LoVo (cell line): ENCODE measurements at regions not wholly inside any gene's neighbourhood (a gene's known extent, or its start where the extent isn't known, plus 50 kb on each side); places are given as distances from the start of the nearest gene placed in this dataset.
"Not testable (repeated sequence)": the region's sequence is repeated elsewhere in the genome, so short reads cannot be mapped to it uniquely, and the experiment has no call there.

Source experiments
- DNase-seq: peaks from one replicate; pipeline ENCODE4 v3.0.0-alpha.2; 2016; ENCODE audit warnings: low spot score

DNA sequence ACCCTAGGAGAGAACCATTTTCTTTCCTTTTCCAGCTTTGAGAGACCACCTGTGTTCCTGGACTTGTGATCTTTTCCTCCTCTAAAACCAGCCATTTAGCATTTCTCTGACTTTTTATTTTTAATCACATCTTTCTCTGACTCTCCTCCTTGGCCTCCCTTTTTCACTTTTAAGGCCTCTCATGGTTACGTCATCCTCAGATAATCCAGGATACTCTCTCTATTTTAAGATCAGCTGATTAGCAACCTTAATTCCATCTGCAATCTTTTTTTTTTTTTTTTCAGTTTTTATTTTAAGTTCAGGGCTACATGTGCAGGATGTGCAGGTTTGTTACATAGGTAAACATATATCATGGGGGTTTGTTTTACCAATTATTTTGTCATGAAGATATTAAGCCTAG is 54.0 kb downstream of the RFPL4B start:
- DNase-seq: no peak

DNA sequence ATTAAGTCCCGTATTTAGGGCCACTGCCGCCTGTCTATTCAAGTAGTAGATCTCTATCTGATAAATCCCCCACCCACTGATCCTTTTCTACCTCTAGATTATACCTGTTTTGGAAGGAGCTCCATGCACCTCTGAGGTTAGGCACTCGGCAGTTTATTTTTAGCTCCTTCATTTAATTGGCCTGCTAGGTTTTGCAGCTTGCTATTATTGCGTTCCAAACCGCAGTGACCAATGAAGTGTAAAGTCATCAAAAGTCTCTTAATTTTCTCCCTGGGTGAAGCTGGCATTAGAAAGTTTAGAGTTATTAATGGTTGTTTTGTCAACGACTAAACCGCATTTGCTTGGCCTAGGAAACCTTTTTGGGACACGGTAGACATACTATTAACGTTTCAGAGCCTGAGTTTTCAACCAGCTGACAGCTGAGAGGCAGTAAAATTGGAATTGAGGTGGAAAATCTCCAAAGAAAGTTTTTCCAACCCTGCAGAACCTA is 60.0 kb downstream of the RFPL4B start:
- no peak for DNase-seq

DNA sequence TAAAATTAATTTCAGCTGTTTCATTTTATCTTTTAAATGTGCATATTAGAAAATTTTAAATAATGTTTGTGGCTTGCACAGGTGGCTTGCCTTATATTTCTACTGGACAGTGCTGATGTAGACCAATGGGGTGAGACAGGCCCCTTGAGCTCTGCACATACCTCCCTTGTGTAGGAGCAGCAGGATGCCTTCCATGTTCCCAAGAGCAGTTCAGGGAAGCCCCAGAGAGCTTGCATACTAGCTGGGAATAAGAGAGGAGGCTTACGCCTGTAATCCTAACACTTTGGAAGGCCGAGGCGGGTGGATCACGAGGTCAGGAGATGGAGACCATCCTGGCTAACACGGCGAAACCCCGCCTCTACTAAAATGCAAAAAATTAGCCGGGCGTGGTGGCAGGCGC is 61.4 kb downstream of the RFPL4B start:
- DNase-seq: no peak

DNA sequence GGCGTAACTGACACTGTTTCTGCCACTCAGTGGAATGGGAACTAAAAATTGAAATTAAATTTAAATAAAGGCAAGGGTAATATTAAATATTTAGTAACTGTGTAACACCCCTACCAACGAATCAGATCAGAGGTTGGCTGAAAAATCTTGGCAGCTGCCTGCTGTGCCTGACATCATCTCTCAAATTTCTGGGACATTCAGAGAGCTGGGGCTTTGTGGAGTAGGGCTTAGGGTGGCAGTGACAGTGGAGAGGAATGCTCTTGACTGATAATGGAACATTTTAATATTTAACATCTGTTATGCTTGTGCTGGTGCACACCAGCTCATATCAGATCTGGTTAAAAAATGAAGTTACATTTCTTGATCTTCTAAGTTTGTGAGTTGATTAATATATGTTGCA is 62.2 kb downstream of the RFPL4B start:
- no peak for DNase-seq

DNA sequence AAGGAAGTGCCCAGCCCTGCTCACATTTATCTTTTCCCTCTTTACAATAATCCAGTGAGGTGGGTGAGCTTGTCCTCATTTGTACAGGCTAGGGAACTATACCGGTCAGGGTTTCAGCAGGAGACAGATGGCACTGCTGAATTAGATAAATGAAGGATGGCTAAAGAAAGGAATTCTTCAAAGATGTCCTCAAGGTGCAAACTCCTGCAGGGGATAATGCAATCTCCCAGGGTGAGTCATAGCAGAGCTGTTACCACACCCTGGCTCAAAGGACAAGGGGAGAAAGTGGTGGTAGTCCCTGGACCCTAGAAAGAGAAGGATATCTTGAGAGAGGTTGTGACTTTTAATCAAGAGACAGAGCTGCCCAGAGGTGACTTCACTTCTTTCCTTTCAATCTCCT is 66.7 kb downstream of the RFPL4B start:
- DNase-seq: no peak

DNA sequence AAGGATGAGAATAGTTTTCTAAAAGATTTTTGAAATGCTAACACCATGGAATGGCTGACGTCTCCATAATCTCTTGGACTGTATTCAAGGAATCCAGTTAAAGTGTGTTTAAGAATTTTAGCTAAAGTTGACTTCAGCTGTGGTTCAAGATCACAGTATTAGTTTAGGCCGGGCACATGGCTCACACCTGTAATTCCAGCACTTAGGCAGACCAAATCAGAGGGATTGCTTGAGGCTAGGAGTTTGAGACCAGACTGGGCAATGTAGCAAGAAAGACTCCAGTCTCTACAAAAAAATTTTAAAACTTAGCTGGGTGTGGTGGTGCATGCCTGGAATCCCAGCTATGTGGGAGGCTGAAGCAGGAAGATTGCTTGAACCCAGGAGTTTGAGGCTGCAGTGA is 68.2 kb downstream of the RFPL4B start:
- DNase-seq: no peak

DNA sequence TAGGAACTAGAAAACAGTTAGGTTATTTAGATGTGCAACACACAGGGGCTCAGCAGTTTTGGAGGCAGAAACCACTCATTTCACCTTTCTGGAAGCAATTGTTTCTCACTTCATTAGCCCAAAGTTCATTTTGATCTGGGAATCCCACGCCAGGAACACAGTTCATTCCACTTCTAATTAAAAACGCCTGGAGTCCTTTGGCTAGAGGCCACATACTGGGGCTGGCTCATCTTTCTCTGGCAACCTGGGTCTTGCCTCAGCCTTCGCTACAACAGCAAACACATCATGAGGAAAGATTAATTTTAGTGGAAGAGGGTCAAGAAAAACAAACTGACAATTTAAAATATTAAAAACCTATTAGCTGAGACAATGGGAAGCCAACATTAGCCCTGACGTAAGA is 69.7 kb downstream of the RFPL4B start:
- DNase-seq: no peak

DNA sequence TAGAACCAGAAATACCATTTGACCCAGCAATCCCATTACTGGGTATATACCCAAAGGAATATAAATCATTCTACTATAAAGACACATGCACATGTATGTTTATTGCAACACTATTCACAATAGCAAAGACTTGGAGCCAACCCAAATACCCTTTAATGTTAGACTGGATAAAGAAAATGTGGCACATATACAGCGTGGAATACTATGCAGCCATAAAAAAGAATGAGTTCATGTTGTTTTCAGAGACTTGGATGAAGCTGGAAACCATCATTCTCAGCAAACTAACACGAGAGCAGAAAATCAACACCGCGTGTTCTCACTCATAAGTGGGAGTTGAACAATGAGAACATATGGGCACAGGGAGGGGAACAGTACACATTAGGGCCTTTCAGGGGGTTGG is 79.9 kb downstream of the RFPL4B start:
- DNase-seq: not testable (repeated sequence)

DNA sequence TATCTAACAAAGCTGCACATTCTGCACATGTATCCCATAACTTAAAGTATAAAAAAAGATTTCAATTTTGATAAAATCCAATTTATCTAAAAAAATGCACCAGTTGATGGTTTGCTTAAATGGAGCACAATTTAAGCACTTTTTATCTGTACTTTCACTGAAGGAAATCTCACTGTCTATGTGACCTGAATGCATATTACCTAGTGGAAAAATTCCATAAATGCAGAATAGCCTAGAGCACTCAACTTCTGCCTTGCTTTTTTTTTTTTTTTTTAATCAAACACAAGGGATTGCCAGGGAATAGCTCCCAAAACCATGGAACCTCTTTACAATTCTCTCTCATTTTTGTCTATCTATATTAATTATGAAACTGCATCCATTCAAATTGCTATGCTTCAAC is 80.4 kb downstream of the RFPL4B start:
- no peak for DNase-seq

DNA sequence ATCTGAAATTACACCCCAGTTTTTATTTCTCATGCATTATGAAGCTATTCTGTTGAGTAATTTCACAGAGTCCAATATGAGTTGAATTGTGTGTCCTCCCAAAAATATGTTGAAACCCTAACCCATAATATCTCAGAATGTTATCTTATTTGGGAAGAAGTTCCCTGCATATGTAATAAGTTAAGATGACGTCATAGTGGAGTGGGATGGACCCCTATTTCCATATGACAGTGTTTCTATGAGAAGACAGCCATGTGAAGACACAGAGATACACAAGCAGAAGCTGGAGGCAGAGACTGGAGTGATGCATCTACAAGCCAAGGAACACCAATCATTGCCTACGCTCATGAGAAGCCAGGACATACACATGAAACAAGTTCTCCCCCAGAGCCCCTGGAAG is 81.3 kb downstream of the RFPL4B start:
- DNase-seq: no peak

DNA sequence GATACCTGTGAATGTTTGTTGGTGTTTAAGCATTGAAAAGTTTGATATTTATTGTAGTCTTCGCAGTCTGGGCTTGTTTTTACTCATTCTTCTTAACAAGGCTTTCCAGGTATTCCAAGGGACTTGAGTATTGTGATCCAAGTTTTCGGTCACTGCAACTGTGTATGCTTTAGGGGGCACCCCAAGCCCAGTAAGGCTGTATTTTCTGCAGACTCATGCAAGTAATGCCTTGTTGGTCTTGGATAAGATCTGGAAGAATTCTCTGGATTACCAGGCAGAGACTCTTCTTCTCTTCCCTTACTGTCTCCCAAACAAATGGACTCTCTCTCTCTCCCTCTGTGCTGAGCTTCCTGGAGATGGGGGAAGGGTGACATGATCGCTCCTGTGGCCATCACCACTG is 82.1 kb downstream of the RFPL4B start:
- no peak for DNase-seq

DNA sequence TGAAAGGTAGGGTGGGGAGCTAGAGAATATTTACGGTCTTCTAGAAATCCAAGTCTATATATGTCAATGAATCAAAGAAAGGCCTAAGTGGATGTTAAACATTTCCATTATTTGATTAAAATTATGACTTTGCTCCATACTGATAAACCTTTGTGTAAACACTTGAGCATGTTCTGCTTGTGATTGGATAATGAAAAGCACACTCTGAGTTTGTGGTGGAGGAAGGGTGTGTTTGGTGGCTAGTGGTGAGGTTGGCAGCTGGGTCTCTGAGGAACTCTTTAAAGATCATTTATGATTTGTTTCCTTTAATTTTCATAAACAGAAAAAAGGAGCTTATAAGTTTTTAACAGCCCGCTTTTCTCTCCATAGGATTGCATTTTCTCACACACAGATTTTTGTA is 84.7 kb downstream of the RFPL4B start:
- DNase-seq: no peak

DNA sequence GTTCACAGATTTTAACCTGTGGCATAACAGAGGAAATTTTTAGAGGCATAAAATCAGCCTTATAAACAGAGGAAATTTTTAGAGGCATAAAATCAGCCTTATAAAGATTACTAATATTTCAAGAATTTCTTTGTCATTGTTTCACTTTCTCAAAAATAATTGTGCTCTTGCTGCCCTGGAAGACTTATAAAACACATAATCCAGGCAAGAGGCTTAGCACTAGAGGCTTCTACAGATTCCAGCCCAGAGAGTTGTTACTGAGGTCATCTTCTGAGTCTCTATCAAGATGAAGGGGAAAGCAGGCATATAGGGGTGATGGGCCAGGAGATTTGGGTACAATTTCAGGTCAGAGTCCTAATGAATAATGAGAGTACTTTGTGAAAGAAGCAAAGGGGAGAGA is 85.7 kb downstream of the RFPL4B start:
- DNase-seq: no peak

DNA sequence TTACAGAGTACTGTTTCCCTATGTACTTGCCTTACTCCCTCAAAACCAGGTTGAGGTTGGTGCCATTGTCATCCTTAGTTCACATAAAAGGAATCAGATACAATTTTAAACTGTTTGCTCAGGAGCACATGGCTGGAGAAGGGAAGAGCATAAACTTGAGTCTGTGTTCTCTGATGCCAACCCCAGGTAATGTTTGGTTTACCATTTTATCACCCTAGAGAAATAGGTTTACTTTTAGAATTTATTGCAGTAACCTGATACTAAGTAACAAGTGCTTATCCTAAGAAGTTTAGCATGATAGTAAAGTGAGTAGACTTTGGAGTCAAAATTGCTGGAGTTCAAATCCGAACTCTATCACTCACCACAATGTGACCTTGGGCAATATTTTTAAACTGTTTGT is 86.3 kb downstream of the RFPL4B start:
- DNase-seq: no peak

DNA sequence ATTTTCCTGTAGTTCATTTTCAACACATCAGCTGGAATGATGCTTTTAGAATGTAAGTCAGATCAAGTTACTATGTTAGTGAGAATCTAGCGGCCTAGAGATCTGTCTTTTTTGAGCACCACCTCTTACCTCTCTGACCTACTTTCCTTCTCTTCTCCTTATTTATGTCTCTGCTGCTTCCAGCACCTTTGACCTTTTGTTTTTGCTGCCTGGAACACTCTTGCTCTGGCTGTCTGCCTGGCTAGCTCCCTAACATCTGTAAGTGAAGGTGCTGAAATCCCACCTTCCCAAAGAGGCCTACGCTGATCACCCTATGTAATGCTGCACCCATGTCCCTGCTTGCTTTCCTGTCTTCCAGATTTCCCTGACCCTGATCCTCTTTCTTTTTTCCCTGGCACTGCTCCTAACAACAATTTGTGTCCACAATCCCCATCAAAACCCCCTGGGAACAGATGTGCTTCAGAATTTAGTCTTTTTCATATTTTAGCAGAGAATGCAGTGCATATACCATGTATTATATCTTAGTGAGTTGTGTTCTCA is 87.8 kb downstream of the RFPL4B start:
- DNase-seq: no peak

DNA sequence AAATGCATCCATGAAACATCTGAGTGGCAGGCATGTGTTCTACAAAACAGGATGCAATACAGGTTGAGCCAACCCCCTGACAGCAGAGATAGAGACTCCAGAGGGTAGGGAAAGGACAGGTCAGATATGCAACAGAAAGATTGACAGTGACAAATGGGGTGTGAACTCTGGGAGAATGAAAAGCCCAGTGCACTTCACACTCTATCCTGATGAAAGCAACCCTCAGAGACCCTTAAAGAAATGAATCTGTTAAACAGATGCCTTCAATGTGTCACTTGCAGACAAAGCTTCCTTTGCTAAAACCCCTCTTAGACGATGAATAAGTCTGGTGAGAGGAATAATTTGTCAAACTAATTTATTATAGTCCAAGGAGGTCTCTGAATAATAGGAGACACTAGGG is 89.9 kb downstream of the RFPL4B start:
- DNase-seq: no peak

DNA sequence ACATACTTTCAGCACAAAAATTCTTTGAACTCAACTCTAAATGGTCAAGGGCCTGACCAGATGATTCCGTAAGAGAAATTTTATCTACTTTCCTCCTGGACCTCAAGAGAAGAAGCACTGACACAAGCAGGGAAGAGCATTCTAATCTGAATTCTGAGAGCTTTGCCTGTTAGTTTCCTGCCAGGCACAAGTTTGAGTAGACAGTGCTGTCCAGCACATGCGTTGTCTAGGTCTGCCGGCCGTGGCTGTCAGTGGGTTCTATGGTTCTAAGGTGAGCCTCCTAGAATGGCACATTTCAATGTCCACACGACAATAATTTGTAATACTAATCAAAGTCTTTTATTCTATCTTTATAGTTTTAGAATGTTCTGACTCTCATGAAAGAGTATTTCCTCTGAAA is 91.9 kb downstream of the RFPL4B start:
- DNase-seq: no peak

DNA sequence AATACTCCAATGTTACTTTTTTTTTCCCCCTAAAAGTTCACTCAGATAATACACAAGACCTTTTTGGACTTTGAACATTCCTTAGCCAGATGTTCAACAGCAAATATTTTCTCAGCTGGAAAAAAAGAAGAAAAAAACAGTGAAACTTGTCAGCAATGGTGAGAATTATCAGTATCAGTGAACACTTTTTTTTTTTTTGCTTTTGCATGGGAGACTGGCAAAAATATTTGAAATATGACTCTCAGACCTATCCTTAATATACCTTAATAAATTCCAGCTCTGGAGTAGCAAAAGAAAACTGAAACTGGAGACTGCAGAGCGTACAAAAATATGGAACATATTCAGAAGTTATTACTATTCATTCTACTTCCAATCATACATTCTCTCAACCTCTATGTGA is 92.3 kb downstream of the RFPL4B start:
- DNase-seq: no peak

DNA sequence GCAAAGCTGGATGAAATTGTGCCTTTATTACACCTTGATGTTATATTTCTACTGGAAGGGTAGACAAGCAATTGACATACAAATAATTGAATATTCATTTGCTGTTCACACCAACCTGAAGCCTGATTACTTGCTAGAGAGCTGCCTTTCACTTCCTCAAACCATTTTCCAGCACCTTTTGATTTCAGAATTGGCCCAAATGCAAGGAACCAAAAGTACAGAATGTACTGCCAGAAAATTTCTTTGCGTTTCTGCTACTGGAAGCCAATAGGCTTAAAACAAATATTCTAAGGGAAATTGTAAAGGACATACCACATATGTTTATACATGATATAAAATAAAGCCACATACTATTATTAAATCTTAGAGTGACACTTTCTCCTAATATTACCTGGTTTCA is 94.5 kb downstream of the RFPL4B start:
- DNase-seq: no peak

DNA sequence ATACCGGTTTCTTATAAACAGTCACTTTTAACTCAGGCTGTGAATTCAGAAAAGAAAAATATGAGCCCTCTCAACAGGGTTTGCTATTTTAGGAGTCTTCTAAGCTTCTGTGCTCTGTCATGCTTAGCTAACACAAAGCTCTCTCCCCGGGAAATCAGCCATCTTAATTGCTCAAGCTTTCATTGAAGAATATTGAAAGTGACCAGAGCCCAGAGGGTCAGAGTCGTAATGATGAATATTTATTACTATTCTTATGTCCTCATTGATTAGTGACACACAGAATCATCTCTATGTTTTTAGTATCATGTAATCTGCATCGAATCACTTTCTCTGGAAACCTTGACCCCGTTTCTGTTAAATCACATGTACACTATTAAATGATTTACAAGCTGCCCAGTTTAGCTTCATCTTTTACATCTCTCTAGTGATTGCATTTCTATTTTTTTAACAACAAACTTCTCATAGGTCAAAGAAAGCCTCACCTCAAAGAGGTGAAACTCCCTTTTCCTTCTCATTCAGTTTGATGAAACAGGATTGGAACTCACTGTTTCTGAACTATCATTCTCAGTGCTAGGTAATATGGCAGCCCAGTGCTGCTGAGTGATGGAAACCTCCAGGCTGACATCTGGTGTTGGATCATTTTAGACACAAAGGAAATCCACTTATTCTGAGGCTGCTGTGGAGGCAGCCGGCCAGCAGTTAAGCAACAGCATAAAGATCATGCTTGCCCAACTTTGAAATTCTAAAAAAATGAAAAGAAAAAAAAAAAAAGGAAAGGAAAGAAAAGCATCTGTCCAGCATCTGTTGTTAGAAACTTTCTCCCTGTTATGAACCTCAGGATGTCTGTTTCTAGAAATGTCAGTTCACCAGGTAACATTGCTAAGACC is 96.3 kb downstream of the RFPL4B start:
- no peak for DNase-seq

DNA sequence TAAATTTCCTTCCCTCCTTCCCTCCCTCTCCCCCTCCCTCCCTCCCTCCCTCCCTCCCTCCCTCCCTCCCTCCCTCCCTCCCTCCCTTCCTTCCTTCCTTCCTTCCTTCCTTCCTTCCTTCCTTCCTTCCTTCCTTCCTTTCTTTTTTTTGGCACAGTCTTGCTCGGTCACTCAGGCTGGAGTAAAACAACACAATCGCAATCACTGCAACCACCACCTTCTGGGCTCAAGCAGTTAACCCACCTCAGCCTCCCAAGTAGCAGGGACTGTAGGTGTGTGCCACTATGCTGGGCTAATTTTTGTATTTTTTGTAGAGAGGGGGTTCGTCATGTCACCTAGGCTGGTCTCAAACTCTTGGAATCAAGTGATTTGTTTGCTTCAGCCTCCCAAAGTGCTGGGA is 101.7 kb downstream of the RFPL4B start:
- not testable (repeated sequence) for DNase-seq

DNA sequence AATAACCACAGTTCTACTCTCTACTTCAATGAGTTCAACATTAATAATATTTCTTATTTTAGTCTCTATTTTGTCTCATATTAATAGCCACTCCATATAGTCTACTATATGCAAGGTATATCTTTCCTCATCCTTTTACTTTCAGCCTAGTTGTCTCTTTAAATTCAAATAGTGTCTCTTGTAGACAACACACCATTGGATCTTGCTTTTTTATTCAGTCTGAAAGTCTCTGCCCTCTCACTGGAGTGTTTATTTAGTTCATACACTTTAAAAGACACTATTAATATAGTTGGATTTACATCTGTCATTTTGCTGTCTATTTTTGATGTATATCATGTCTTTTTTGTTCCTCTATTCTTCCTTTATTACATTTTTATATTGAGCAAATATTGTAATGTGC is 103.5 kb downstream of the RFPL4B start:
- no peak for DNase-seq

DNA sequence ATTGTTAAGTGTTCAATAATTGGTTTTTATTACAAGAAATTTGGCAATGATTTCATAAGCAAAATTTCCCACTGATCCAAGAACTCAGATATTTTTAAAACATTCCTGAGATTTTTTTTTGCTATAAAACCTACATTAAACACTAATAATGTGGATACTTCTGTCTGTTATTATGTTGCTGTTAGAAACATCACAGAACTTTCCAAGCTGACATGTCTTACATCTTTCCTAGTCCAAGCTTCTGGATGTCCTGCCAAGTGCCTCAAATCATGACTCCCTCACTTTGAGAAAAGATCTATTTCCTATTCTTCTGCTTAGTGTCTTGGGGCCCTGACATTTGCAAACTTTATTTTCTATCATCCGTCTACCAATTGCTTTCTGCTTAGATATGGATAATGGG is 110.8 kb downstream of the RFPL4B start:
- no peak for DNase-seq

DNA sequence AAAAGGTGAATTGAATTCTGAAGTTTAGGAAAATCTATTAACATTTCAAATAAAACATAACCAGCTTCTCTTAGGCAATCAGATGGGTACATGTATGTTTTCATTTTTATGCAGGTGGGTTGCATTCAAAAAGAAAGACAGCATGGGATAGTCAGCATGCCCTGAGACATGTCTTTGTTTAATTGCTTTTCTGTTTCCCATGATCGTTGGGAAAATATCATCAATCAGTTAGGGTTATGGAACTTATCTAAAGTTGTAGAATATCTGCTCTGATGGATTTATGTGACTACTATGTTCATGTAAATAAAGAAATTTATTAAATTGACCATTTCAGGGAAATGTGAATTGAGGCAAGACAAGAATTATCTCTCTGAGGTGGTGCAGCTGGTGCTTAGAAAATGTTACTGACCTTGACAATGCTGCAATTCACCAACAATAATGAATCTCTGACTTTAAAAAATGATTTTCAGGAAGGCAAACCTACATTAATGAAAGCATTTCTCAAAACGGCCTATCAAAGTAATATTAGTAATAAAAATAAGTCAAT is 112.7 kb downstream of the RFPL4B start:
- DNase-seq: no peak
